H1 (cell line): ENCODE measurements at regions not wholly inside any gene's neighbourhood (a gene's known extent, or its start where the extent isn't known, plus 50 kb on each side); places are given as distances from the start of the nearest gene placed in this dataset.

Experiments used
- CTCF ChIA-PET: fragments of 300-600 bp; sonication (Branson Sonifier 250); formaldehyde crosslinking; loops from one replicate; lab custom pipeline; 2021; ENCODE audit not compliant: partially characterized antibody; lab: Charles Lee
- POLR2A ChIA-PET: fragments of 300-600 bp; sonication (Branson Sonifier 250); formaldehyde crosslinking; loops from one replicate; lab custom pipeline; 2021; ENCODE audit warnings: inconsistent platforms; ENCODE audit not compliant: partially characterized antibody; lab: Charles Lee
- DNase-seq, 2 experiments: peaks; one replicate each; pipeline versions ENCODE4 v3.0.0 to v3.0.0-alpha.2; 2010 to 2022; ENCODE audit warnings: low spot score in 2 of 2, low read depth in 1 of 2, mixed read lengths in 1 of 2
- FAIRE-seq: peaks from 2 replicates; lab custom pipeline; 2011; peaks lifted over from hg19 to GRCh38; lab: Jason Lieb, UNC
- H2AFZ ChIP-seq: 2 replicates; pipeline ENCODE4 v1.8.1; 2012; ENCODE audit warnings: low read length, inconsistent platforms
- H2AK5ac ChIP-seq: 2 replicates; pipeline ENCODE4 v1.6.1; 2013; ENCODE audit warnings: low read depth, low read length
- H2BK120ac ChIP-seq: replicated peaks from 2 replicates; pipeline ENCODE3; 2013; ENCODE audit warnings: low read depth, low read length, inconsistent platforms
- H2BK12ac ChIP-seq: 2 replicates; pipeline ENCODE4 v1.6.1; 2013; ENCODE audit warnings: low read depth, low read length
- H2BK15ac ChIP-seq: 2 replicates; pipeline ENCODE4 v1.6.1; 2013; ENCODE audit warnings: low read length
- H2BK20ac ChIP-seq: 2 replicates; pipeline ENCODE4 v1.6.1; 2013; ENCODE audit warnings: low read length
- H2BK5ac ChIP-seq: 2 replicates; pipeline ENCODE4 v1.6.1; 2013; ENCODE audit warnings: low read depth, low read length
- H3K14ac ChIP-seq: 2 replicates; pipeline ENCODE4 v1.6.1; 2013; ENCODE audit warnings: inconsistent platforms; ENCODE audit not compliant: insufficient read length
- H3K18ac ChIP-seq: 2 replicates; pipeline ENCODE4 v1.6.1; 2013; ENCODE audit warnings: low read length; ENCODE audit errors: extremely low read depth
- H3K23ac ChIP-seq: 2 replicates; pipeline ENCODE4 v1.6.1; 2013; ENCODE audit warnings: inconsistent platforms; ENCODE audit not compliant: insufficient read length
- H3K23me2 ChIP-seq: 2 replicates; pipeline ENCODE4 v1.6.1; 2013; ENCODE audit warnings: low read depth, low read length
- H3K27ac ChIP-seq: 2 replicates; pipeline ENCODE4 v1.6.1; 2011; ENCODE audit warnings: low read depth, low read length, inconsistent platforms
- H3K27me3 ChIP-seq, 4 experiments: replicated peaks in 1 of 4; 1 replicate in 1 of 4; 2 replicates in 3 of 4; pipeline versions ENCODE4 v1.6.1 to v1.8.1; 2011 to 2013; ENCODE audit warnings: low read length in 3 of 4, mild to moderate bottlenecking in 3 of 4, inconsistent platforms in 2 of 4, mixed read lengths in 2 of 4, moderate library complexity in 1 of 4; ENCODE audit not compliant: control insufficient read depth in 3 of 4, insufficient read depth in 3 of 4; ENCODE audit errors: extremely low read depth in 1 of 4
- H3K36me3 ChIP-seq, 4 experiments: 2 replicates each; pipeline versions ENCODE4 v1.6.1 to v1.8.1; 2011 to 2013; ENCODE audit warnings: mild to moderate bottlenecking in 4 of 4, low read length in 3 of 4, moderate library complexity in 2 of 4, control low read depth in 1 of 4, inconsistent platforms in 1 of 4; ENCODE audit not compliant: insufficient read depth in 4 of 4, control insufficient read depth in 2 of 4
- H3K4ac ChIP-seq: replicated peaks from 2 replicates; pipeline ENCODE3; 2013; ENCODE audit warnings: low read length, low read depth, mixed read lengths, inconsistent platforms; ENCODE audit not compliant: insufficient read length
- H3K4me1 ChIP-seq, 4 experiments: replicated peaks in 1 of 4; 1 replicate in 1 of 4; 2 replicates in 3 of 4; pipeline versions ENCODE4 v1.6.1 to v1.8.1; 2011 to 2013; ENCODE audit warnings: low read length in 3 of 4, inconsistent platforms in 2 of 4, mixed read lengths in 1 of 4; ENCODE audit not compliant: insufficient read depth in 4 of 4, control insufficient read depth in 3 of 4
- H3K4me2 ChIP-seq, 2 experiments: 2 replicates each; pipeline versions ENCODE4 v1.6.1 to v1.8.1; 2011 to 2013; ENCODE audit warnings: low read depth in 2 of 2, low read length in 2 of 2, control low read depth in 1 of 2, inconsistent platforms in 1 of 2, mild to moderate bottlenecking in 1 of 2; ENCODE audit not compliant: insufficient read depth in 1 of 2
- H3K4me3 ChIP-seq, 4 experiments: fragments of 200-600, 300-600 bp in 1 of 4; sonication (generic), shearing (Covaris generic), sonication (Bioruptor Twin) in 1 of 4; 2 replicates each; pipeline versions ENCODE4 v1.5.1 to v1.8.1; 2011 to 2016; ENCODE audit warnings: low read length in 4 of 4, low read depth in 3 of 4, control low read depth in 2 of 4, inconsistent platforms in 2 of 4, mild to moderate bottlenecking in 2 of 4, mixed read lengths in 1 of 4, moderate library complexity in 1 of 4; ENCODE audit not compliant: insufficient read depth in 2 of 4; ENCODE audit errors: extremely low read depth in 1 of 4
- H3K56ac ChIP-seq: replicated peaks from 2 replicates; pipeline ENCODE3; 2013; ENCODE audit warnings: low read depth, mild to moderate bottlenecking, mixed read lengths, low read length, inconsistent platforms; ENCODE audit not compliant: insufficient read length
- H3K79me1 ChIP-seq: 2 replicates; pipeline ENCODE4 v1.6.1; 2013; ENCODE audit warnings: low read depth, low read length, control low read depth
- H3K79me2 ChIP-seq, 2 experiments: 2 replicates each; pipeline versions ENCODE4 v1.6.1 to v1.8.1; 2012 to 2013; ENCODE audit warnings: low read length in 2 of 2, mild to moderate bottlenecking in 2 of 2, inconsistent platforms in 1 of 2; ENCODE audit not compliant: insufficient read depth in 2 of 2, control insufficient read depth in 1 of 2
- H3K9ac ChIP-seq, 4 experiments: replicated peaks in 1 of 4; 1 replicate in 1 of 4; 2 replicates in 3 of 4; pipeline versions ENCODE4 v1.6.1 to v1.8.1; 2011 to 2013; ENCODE audit warnings: low read depth in 3 of 4, low read length in 3 of 4, control low read depth in 2 of 4, mild to moderate bottlenecking in 2 of 4, moderate library complexity in 2 of 4, inconsistent platforms in 1 of 4; ENCODE audit errors: extremely low read depth in 1 of 4
- H3K9me3 ChIP-seq, 2 experiments: 2 replicates each; pipeline versions ENCODE4 v1.6.1 to v1.8.1; 2012 to 2013; ENCODE audit warnings: mild to moderate bottlenecking in 2 of 2, moderate library complexity in 2 of 2, control low read depth in 1 of 2, inconsistent platforms in 1 of 2, low read depth in 1 of 2, low read length in 1 of 2, mixed read lengths in 1 of 2; ENCODE audit not compliant: insufficient read depth in 2 of 2
- H4K20me1 ChIP-seq, 2 experiments: replicated peaks in 1 of 2; 2 replicates each; pipeline versions ENCODE3 to v1.8.1; 2011 to 2013; ENCODE audit warnings: inconsistent platforms in 2 of 2, low read length in 2 of 2, mild to moderate bottlenecking in 1 of 2; ENCODE audit not compliant: insufficient read depth in 2 of 2, control insufficient read depth in 1 of 2
- H4K5ac ChIP-seq: 2 replicates; pipeline ENCODE4 v1.6.1; 2013; ENCODE audit warnings: low read length, low read depth, mixed read lengths, inconsistent platforms; ENCODE audit not compliant: insufficient read length
- H4K8ac ChIP-seq: 2 replicates; pipeline ENCODE4 v1.8.0; 2013; ENCODE audit warnings: mild to moderate bottlenecking, moderate library complexity, low read length, inconsistent platforms; ENCODE audit not compliant: insufficient read depth; ENCODE audit errors: extremely low read depth
- H4K91ac ChIP-seq: replicated peaks from 2 replicates; pipeline ENCODE3; 2013; ENCODE audit warnings: low read length, mixed read lengths, inconsistent platforms; ENCODE audit not compliant: insufficient read length
- TCF12 ChIP-seq: IDR thresholded peaks from 2 replicates; pipeline ENCODE4 v1.6.1; 2011; ENCODE audit warnings: low read depth, mild to moderate bottlenecking, low read length
- WGBS, 2 experiments: shearing (Covaris generic) in 1 of 2; methylation state at CpG; one replicate each; pipeline versions ENCODE4 v1.1.6 to v1.1.7; 2013 to 2015; ENCODE audit warnings: low lambda C conversion rate in 2 of 2, mixed read lengths in 2 of 2, inconsistent platforms in 1 of 2, low coverage in 1 of 2, missing lambda C conversion rate in 1 of 2; ENCODE audit not compliant: insufficient replicate concordance in 2 of 2, insufficient coverage in 1 of 2, insufficient read length in 1 of 2; ENCODE audit errors: extremely low coverage in 1 of 2, missing lambda C conversion rate in 1 of 2; 5-methylcytosine and 5-hydroxymethylcytosine counted together

DNA sequence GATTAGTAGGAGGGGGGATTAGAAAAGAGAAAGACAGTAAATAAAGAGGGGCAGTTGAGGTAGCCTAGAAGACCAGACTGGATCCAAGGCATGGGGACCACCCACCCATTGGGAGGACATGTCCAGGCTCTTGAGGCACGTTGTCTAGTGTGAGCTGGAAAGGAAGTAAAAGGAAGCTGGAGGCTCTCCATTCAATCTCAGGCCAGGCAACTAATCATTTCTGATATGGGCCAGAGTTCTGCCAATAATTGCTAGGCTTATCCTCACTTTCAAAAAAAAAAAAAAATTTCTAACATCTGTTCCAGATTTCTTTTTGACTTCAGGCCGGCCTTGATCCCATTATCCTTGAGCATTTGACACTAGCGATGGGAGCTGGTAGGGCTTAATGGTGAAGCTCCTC lies 476.1 kb downstream of the SOX6 start:
- Histone ChIP-seq H2BK20ac (no peak overlapping the region), H2BK12ac (no peak overlapping the region), H2BK120ac (no peak overlapping the region), H4K91ac (no peak overlapping the region), H2AFZ (no peak overlapping the region), H3K27me3 (no peaks in the 10 kb centered on the region), H4K20me1 (no peaks in the 10 kb centered on the region), H3K4me2 (no peak overlapping the region), H3K14ac (no peak overlapping the region), H3K4me1 (peaks cover 0 to 2% (median 0%) of the 10 kb centered on the region in 4 experiments; a peak in 1 of 7 replicates), H3K27ac (no peak overlapping the region), H3K4me3 (no peak overlapping the region), H3K18ac (no peak overlapping the region), H3K9ac (no peak overlapping the region), H3K9me3 (no peaks in the 10 kb centered on the region), H3K56ac (no peak overlapping the region), H3K36me3 (no peaks in the 10 kb centered on the region), H3K79me1 (no peaks in the 10 kb centered on the region), H4K5ac (no peak overlapping the region), H4K8ac (no peak overlapping the region), H2AK5ac (no peak overlapping the region), H3K23me2 (no peaks in the 10 kb centered on the region), H3K4ac (no peak overlapping the region), H3K79me2 (no peaks in the 10 kb centered on the region), H2BK15ac (no peak overlapping the region), H3K23ac (no peak overlapping the region), H2BK5ac (no peak overlapping the region)
- FAIRE-seq (no peak), DNase-seq (no peak)
- 97% methylated on average over 3 of the region's 3 CpGs; no CpG with 5 or more reads in 1 of the 2 experiments for WGBS, 2 experiments
- no peak for TF ChIP-seq TCF12
- CTCF ChIA-PET, result interaction anchor here (1.1 to 1.7 kb wide), 3 partner anchors 8 to 45 kb away, joined by 3 to 8 read pairs (median 3); no protein-coding TSS in a partner anchor
- POLR2A ChIA-PET, result no interaction called here
